KBM-7 (cell line): ENCODE measurements at regions not wholly inside any gene's neighbourhood (a gene's known extent, or its start where the extent isn't known, plus 50 kb on each side); places are given as distances from the start of the nearest gene placed in this dataset.
A peak's percentile ranks its signal among the peaks of the same experiment; 100 is the strongest.

Experiments used
- DNase-seq: peaks from one replicate; pipeline ENCODE4 v3.0.0-alpha.2; 2015
- in situ Hi-C: fragments of 300-500 bp; cut with MboI; formaldehyde crosslinking; loops from 2 replicates; pipeline ENCODE4 v1.14.3; 2020; ENCODE audit warnings: low sequenced_read_pairs, low pct_unique_long_range_greater_than_20kb, mixed read lengths

DNA sequence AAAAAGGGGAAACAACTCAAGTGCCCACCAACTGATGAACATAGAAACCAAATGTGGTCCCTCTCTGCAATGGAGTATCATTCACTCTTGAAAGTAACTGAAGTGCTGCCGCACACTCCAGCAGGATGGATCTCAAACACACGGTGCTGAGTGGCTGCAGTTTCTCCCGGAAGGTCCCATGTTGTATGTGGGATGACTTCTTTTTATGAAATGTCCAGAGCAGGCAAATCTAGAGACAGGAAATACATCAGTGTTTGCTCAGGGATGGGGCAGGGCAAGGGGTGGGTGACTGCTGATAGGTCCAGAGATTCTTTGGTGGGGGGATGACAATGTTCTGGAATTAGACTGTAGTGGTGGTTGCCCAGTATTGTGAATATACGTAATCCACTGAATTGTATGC is 89.9 kb upstream of the ADAMTS2 start:
- in situ Hi-C loops = no loop called here
- no peak for DNase-seq

DNA sequence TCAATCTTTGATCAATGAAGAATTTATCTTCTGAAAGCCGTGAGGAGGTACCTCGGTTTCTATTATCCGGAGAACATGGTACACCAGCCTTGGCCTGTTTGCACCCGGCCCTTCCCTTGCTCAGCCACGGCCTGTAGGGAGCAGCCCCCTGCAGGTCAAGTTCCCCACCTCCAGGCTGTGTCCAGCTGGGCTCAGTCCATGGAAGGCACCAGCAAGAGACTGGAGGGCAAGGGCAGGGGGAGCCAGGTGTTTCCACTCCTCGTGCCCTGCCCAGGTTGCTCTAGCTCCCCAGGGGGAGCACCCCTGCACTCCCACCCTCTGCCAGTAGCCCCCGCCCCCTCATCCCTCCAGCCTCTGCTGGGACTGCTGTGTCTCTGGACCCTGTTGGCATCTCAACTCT is 87.3 kb upstream of the ADAMTS2 start:
- in situ Hi-C loops = no loop called here
- no peak for DNase-seq

DNA sequence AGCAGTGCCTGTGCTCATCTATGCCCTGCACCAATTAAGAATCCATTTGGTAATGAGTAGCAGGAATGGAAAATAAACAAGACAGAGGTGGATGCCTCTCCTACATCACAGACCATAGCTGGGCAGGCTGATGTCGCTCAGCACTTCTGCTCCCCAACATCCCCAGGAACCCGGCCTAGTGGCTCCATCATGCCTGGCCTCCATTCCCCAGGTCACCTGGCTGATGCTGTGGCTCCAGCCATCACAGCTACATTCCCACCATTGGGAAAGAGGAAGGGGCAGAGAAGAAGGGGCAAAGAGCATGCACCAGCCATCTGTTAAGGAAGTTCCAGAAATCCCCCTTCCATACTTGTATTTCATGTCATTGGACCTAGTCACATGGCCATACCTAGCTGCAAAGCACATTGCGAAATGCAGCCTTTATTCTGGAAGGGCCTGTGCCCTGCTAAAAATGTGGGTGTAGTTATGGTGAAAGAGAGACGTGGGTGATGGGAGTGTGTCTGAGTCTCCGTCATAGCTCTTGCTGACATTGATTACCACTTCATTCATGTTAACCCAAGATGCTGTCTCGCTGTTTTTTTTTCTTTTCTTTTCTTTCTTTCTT is 86.1 kb upstream of the ADAMTS2 start:
- DNase-seq = peak; percentile 3
- in situ Hi-C loops = no loop called here

DNA sequence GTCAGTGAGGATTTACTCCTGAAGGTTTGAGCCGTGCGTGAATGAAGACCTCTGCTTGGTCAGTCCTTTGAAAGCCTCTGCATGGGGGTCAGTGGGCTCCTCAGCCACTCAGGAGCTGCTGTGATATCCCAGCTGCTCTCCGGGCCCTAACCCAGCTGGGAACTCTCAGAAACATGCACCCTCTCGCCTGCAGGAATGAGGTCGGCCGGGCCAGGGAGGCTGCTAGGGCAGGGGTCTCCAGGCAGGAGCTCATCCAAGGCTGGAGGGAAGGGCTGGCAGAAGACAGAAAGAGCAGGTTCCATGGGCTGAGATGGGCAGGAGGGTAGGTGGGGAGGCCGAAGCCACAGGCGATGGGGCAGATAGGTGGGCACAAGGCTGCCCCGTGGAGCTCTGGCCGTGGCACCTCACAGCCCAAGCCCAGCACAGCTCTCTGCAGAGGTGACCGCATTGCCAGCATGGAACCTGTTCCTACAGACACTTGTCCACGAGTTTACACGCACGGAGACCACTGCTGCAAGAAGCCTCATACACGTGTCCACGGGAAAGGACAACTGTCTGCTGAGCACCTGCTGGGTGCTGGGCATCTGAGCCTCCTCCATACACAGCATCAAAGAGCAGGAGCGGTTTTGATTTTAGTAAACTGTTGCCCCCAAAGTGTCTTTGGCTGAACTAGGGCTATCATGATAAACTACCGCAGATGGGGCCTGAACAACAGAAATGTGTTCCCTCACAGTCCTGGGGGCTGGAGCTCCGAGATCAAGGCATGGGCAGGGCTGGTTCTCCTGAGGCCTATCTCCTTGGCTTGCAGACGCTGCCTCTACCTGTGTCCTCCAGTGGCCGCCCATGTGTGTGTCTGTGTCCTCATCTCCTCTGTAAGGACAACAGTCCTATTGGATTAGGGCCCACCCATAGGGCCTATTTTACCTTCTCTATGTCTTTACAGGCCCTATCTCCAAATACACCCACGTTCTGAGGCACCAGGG is 85.2 kb upstream of the ADAMTS2 start:
- in situ Hi-C loops = no loop called here

DNA sequence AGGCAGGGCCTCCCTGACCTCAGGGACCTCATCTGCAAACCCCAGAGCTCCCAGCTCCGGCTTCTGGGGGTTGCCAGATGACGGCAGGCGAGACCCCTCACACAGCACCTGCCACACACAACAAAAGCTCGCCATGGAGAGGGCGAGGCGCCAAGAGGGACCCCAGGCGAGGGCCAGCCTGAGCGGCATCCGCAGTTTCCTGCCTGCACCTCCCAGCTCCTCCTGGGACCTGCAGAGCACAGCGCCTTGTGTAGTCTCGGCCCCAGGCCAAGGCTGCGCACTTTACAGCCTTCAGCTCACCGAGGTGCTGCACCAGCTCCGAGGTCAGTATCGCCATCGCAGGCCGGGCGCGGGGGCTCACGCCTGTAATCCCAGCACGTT is 82.4 kb upstream of the ADAMTS2 start:
- in situ Hi-C loops = no loop called here
- no peak for DNase-seq

More for the DNA sequence above, 85.2 kb upstream of the ADAMTS2 start:
- no peak for DNase-seq

DNA sequence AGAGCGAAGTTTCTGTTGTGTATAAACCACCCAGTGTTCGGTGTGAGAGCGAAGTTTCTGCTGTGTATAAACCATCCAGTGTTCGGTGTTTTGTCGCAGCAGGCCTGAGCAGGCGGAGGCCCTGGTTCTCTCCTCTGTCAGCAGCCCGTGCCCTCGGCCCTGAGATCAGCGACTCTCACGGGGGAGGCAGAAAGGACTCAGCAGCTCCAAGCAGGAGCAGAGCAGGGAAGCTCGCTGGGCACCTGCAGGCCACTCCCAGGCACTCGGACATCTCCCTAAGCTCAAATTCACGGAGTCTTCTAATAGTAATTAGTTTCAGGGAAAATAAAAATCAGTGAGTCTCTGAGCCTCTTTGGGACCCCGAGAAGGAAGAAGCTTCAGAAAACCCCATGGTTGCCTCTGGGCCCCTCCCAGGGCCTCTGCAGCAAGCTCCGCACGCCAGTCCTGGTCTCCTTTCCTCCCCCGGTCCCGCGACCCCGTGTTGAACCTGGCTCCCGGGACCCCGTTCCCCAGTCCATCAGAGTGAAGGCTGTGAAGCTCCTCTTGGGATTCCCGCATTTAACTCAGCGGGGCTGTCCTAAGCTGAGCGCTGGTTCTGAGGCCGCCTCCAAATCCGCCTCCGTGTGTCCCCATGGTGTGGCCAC is 81.9 kb upstream of the ADAMTS2 start:
- no peak for DNase-seq
- in situ Hi-C loops = no loop called here

DNA sequence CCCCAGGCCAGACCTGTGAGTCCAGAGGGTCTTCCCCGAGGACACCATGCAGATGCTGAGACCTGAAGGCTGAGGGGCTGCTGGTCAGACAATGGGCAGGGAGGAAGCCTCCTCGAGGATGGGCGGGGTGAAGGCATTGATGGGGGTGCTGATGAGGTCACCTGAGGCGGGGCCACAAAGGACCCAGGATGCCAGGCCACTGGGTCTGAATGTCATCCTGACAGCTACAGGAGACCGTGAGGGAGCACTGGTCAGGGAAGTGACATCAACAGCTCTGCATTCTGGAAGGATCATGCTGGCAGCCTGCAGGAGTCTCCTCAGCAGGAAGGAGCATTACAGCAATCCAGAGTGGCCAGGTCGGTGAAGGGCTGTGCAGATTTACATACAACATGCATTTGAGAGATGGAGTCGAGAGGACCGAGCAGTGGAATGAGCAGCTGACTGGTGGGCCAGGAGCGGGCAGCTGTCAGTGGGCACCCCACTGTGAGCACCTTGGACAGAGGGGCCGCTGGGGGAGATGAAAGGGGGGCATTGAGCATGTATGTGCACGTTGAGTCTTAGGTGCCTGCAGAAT is 77.7 kb upstream of the ADAMTS2 start:
- in situ Hi-C loops = no loop called here

DNA sequence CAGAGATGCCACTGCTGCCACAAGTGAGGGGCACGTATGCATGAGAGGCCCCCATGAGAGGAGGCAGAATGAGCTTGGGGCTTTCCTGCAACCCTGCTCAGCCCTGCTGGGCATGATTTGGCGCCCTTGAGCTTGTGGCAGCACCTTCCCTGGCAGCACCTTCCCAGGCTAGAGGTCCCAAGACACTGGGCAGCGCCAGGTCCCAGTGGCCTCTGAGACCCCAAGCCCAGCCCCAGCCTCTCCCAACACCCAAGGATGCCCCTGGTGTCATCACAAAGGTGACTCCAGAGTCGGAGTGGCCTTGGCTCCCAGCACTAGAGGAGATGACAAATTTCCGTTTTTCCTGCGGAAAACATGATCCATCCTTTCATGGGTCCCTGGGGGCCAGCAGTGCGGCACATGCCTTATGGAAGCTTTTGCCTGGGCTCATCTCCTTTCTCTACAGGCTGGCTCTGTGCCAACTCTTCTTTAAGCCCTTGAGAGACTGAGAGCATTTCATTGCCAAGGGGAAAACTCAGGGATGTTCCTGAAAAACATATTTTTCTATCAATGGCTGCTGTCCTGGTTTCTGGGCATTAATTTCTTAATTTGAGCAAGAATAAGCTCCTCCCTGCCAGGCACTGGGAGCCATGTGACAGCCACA is 77.1 kb upstream of the ADAMTS2 start:
- DNase-seq = no peak
- in situ Hi-C loops = no loop called here

More for the DNA sequence above, 77.7 kb upstream of the ADAMTS2 start:
- no peak for DNase-seq

DNA sequence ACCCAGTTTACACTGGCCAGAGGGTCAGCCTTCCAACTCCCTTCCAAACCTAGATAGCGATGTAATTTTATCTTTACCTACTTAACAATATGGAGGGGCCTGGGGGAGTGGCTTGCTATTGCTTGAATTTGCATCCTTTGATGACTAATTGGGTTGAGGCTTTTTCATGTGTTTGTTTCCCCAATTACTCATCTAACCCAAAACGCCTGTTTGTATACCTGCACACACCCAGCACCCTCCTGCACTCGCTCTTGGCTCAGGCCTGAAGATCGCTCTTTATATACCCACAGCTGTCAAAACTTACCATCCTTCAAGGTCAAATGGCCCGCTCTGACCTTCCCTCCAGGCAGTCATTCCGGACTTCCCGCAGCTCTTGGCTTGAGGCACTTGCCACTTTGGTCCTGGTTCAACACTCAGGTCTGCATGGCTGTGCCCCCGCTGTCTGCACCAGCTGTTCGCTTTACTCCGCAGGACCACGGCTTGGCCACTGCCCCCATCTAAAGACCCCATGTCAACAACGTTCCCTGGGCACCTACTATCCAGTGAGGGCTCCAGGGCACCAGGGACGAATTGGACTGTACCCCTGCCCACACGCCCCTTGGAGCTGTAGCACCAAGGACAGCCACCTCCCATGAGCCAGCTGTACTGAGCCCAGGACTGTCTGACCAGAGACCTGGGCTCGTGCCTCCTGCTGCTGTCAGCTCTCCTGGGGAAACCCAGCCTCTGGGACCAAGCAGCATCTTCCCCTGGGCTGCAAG is 76.1 kb upstream of the ADAMTS2 start:
- in situ Hi-C loops = no loop called here
- DNase-seq = no peak

DNA sequence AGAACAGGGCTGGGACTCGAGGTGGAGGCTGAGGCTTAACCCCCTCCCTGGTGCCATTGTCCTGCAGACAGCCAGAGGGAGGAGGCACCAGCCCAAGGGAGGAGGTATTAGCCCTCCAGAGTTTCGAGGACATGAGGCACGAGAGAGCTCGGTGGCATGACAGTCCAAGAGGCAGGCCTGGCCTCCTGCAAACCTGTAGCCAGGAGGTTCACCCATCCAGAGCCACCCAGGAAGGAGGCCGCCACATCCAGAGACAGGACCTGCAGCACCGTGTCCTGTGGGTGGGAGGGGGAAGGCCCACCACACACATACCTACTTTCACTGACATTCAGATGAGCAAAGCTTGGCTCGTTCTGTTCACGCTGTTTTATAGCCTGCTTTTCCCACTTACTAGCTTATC is 75.2 kb upstream of the ADAMTS2 start:
- in situ Hi-C loops = no loop called here
- no peak for DNase-seq

DNA sequence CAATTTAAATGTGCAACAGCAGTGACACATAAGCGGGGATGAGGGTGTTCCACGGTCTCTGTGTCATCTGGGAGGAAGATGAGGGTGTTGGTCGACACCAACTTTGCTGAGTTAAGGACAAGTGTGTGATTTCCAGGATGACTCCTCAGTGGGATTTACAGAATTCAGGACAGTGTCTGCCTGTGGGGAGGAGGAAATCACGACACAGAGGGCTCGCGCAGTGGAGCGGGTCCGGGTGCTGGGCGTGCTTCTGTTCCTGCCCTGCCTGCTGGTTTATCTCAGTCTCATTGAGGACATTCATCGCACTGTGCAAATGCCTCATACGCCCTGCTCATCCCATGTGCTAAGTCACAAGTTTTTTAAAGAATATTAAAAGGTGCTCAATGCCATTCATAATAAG is 73.7 kb upstream of the ADAMTS2 start:
- DNase-seq = no peak
- in situ Hi-C loops = no loop called here

DNA sequence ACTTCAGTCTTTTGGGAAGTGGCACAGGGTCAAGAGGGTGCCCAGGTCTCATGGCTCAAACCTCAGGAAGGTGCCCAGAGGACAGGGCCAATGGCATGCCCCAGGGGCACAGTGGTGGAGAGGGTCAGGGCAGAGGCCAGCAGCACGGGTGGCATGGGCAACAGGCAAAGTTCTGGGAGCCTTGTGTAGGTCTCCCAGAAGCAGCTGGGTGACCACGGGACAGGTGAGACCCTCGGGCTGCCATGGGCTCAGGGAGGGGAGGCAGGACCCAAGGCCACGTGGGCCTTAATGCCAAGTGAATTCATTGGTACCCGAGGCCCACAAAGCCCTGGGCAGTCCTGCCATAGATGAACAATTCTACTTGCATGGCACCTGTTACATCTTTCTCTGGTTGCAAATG is 72.4 kb upstream of the ADAMTS2 start:
- no peak for DNase-seq
- in situ Hi-C loops = no loop called here

DNA sequence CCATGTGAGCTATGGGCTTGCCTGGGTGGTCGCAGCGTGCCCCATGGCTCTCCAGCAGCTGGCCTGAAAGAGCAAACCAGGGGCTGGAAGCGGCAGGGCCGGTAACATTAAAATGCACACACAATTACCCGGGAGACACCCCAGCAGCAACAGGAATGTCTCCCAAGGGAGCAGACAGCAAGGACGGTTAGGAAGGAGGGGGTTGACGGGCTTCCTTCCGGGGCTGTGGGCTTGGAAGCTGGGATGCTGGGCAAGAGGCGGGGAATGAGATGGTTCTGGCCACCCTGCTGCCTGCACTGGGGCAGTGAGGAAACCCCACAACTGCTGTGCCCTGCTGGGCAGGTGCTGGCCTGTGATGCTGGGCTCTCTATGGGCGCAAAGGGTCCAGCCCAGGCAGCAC is 71.8 kb upstream of the ADAMTS2 start:
- in situ Hi-C loops = no loop called here
- DNase-seq = no peak

DNA sequence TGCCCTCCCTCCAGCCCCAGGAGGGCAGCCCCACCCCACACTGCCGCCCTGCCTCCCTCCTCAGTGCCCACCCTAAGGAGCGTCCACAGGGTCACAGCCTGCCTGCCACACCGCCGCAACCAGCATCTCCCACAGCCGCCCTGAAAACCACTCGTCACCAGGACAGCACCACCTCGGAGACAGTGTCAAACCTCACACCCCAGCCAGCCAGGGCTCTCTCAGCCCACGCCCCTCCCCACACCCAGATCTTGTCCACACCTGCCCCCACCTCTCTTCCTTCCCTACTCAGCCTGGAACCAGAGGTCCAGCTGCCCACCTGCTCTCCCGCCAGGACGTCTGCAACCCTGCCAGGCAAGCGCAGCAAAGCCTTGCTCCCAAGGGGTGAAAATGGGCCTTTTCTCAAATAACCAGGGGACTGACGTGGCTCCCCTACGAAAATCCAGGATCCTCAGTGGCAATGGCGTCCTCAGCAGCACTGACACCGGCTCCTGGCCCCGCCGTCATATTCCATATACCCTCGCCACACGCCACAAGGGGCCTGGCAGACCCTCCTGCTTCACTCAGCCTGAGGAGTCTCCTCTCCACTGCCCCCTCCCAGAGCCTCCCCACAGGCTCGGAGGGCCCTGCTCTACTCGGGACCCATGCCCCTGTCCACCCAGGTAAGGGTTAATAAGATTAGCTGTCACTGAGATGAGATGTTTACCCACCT is 71.0 kb upstream of the ADAMTS2 start:
- DNase-seq = no peak
- in situ Hi-C loops = no loop called here

DNA sequence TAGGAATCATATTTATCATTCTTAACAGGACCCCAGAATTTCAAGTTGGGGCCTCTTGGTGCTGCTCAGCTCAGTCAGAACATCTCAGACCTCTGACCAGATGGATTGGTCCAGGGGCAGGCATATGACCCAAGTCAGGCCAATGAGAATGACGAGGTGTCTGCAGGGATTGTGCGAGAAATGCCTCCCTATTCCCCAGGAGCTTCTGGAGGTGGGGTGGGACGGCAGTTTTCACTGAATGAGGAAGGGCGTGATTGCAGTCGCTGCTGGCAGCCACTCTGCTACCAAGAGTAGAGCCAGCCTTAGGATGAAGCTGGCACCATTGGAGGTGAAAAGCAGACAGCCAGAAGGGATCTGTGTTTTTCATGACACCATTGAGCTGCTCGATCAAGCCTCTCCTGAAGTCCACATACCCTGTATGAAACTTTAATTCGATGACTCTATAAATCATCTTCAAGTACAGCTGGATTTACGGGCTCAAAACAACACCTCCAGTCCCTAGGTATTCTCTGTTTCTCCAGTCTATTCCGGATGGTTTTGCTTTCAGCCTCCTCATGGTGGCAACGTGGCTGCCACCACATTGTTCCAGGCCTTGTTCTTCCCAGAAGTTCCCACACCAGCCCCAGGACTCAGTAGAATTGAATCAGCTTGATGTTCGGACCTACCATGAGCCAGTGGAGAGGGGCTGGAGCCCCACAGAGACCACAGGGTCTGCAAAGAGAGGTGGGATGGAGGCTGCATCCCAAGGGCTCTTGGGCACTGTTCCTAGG is 70.2 kb upstream of the ADAMTS2 start:
- DNase-seq = no peak
- in situ Hi-C loops = no loop called here

DNA sequence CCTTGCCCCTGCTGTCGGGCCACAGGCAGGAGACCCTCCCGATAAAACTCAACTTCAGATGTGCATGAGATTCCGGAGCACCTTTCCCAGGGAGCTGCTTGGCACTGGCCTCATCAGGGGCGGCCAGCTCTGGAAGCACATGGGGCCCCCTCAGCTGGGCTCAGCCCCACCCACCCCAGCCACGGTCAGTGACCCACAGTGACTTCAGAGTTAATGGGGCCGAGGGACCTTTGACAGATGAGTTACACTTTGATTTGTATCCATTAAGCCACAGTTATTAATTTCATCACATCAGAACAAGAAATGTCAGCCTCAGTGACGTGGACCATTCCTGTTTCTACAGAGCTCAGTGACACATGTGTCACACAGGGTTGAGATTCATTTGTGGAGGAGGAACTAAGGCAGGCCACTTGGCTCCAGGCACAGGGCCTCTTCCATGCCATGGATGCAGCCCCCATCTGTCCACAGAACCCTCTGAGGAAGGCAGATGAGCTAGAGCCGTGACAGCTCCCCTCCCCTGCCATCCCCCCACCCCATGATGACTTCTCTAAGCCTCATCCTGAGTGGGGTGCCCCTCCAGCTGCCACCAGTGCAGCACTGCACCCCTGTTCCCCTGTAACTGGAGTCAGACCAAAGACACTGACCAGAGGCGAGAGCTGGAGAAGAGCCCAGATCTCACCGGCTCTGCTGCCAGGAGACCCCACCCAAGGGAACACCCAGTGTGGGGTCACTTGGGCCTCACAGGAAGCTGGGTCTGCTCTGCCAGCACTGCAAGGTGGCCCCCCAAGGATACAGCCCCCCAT is 69.4 kb upstream of the ADAMTS2 start:
- in situ Hi-C loops = no loop called here
- no peak for DNase-seq
